SK-N-SH (cell line): ENCODE measurements at regions not wholly inside any gene's neighbourhood (a gene's known extent, or its start where the extent isn't known, plus 50 kb on each side); places are given as distances from the start of the nearest gene placed in this dataset.

Experiments
- CTCF ChIA-PET: fragments of 300-600, 350-600 bp; formaldehyde crosslinking; extraction: SDS; loops from one replicate; lab custom pipeline; 2021; lab: Yijun Ruan, JAX
- POLR2A ChIA-PET: fragments of 350-600 bp; sonication (Branson Sonifier 250); formaldehyde crosslinking; extraction: SDS; loops from one replicate; lab custom pipeline; 2020; ENCODE audit warnings: antibody characterized with exemption, inconsistent platforms; lab: Yijun Ruan, JAX
- DNase-seq: peaks from one replicate; pipeline ENCODE4 v3.0.0; 2012
- H2AFZ ChIP-seq: fragments of 200-600 bp; sonication (generic); 2 replicates; pipeline ENCODE4 v1.8.1; 2016; ENCODE audit warnings: antibody characterized with exemption, mild to moderate bottlenecking, low read depth
- H3F3A ChIP-seq: fragments of 200-600 bp; sonication (generic); replicated peaks from 2 replicates; pipeline ENCODE3; 2016; ENCODE audit warnings: antibody characterized with exemption, mild to moderate bottlenecking; ENCODE audit not compliant: insufficient read depth
- H3K27ac ChIP-seq, 2 experiments: fragments of 200-500 bp in 1 of 2; fragments of 200-600 bp in 1 of 2; sonication (Bioruptor generic) in 1 of 2; sonication (generic), shearing (Covaris generic) in 1 of 2; 2 replicates each; pipeline versions ENCODE4 v1.5.1 to v1.6.1; 2014 to 2016; ENCODE audit warnings: low read depth in 2 of 2, inconsistent platforms in 1 of 2, low read length in 1 of 2, mild to moderate bottlenecking in 1 of 2, mixed read lengths in 1 of 2
- H3K27me3 ChIP-seq: fragments of 200-600 bp; sonication (generic), shearing (Covaris generic); 2 replicates; pipeline ENCODE4 v1.6.1; 2016; ENCODE audit warnings: mixed run types; ENCODE audit not compliant: insufficient read depth
- H3K36me3 ChIP-seq, 2 experiments: fragments of 200-500 bp in 1 of 2; fragments of 200-600 bp in 1 of 2; sonication (Bioruptor generic) in 1 of 2; sonication (generic) in 1 of 2; replicated peaks in 1 of 2; 2 replicates each; pipeline versions ENCODE3 to v1.5.1; 2014 to 2016; ENCODE audit warnings: low read length in 1 of 2, mild to moderate bottlenecking in 1 of 2; ENCODE audit not compliant: insufficient read depth in 2 of 2, control insufficient read depth in 1 of 2
- H3K4me1 ChIP-seq, 2 experiments: fragments of 200-500 bp in 1 of 2; fragments of 200-600 bp in 1 of 2; sonication (Bioruptor generic) in 1 of 2; sonication (generic), shearing (Covaris generic) in 1 of 2; 2 replicates each; pipeline versions ENCODE4 v1.5.1 to v1.6.1; 2014 to 2016; ENCODE audit warnings: low read depth in 1 of 2, low read length in 1 of 2, mixed run types in 1 of 2; ENCODE audit not compliant: insufficient read depth in 2 of 2, control insufficient read depth in 1 of 2
- H3K4me2 ChIP-seq: fragments of 200-600 bp; sonication (generic), shearing (Covaris generic); 2 replicates; pipeline ENCODE4 v1.6.1; 2017; ENCODE audit warnings: mixed run types
- H3K4me3 ChIP-seq, 2 experiments: fragments of 200-500 bp in 1 of 2; fragments of 200-600 bp in 1 of 2; sonication (Bioruptor generic) in 1 of 2; sonication (generic), shearing (Covaris generic) in 1 of 2; 2 replicates each; pipeline versions ENCODE4 v1.5.1 to v1.8.1; 2014 to 2016; ENCODE audit warnings: low read depth in 2 of 2, inconsistent platforms in 1 of 2, low read length in 1 of 2, mild to moderate bottlenecking in 1 of 2, mixed read lengths in 1 of 2, moderate library complexity in 1 of 2
- H3K79me2 ChIP-seq: fragments of 200-600 bp; sonication (generic); 2 replicates; pipeline ENCODE4 v1.8.1; 2017; ENCODE audit warnings: mild to moderate bottlenecking; ENCODE audit not compliant: insufficient read depth
- H3K9ac ChIP-seq: fragments of 200-600 bp; sonication (generic); 2 replicates; pipeline ENCODE4 v1.6.1; 2017; ENCODE audit warnings: mixed run types
- H3K9me2 ChIP-seq: fragments of 200-600 bp; sonication (generic); 2 replicates; pipeline ENCODE4 v1.6.1; 2017; ENCODE audit warnings: mixed run types
- H3K9me3 ChIP-seq: fragments of 200-600 bp; sonication (generic); 2 replicates; pipeline ENCODE4 v1.6.1; 2017; ENCODE audit warnings: mixed run types, mild to moderate bottlenecking, moderate library complexity
- H4K20me1 ChIP-seq: fragments of 200-600 bp; sonication (generic); 2 replicates; pipeline ENCODE4 v1.6.1; 2017; ENCODE audit warnings: mild to moderate bottlenecking, mixed run types; ENCODE audit not compliant: insufficient read depth
- CHD2 ChIP-seq: fragments of 150-350 bp; IDR thresholded peaks from 2 replicates; pipeline ENCODE4 v1.6.1; 2018; ENCODE audit warnings: low read length; ENCODE audit not compliant: partially characterized antibody
- CTCF ChIP-seq: fragments of 200-600 bp; sonication (generic); IDR thresholded peaks from 2 replicates; pipeline ENCODE4 v1.6.1; 2017; ENCODE audit warnings: antibody characterized with exemption, mild to moderate bottlenecking, moderate library complexity
- FOSL2 ChIP-seq: IDR thresholded peaks from 2 replicates; pipeline ENCODE4 v1.4.0; 2012; ENCODE audit warnings: low read depth, mild to moderate bottlenecking, moderate library complexity, borderline replicate concordance
- FOXJ3 ChIP-seq: sonication (generic); formaldehyde crosslinking; IDR thresholded peaks from 2 replicates; pipeline ENCODE4 v1.5.1; 2020; ENCODE audit warnings: mild to moderate bottlenecking, missing genetic modification reagents
- JUND ChIP-seq: IDR thresholded peaks from 2 replicates; pipeline ENCODE4 v1.4.0; 2012
- RAD21 ChIP-seq: IDR thresholded peaks from 2 replicates; pipeline ENCODE4 v1.6.1; 2012; ENCODE audit warnings: mild to moderate bottlenecking, low read length
- RXRA ChIP-seq: IDR thresholded peaks from 2 replicates; pipeline ENCODE4 v1.4.0; 2012; ENCODE audit warnings: low read depth, mild to moderate bottlenecking, borderline replicate concordance
- TAF1 ChIP-seq: IDR thresholded peaks from 2 replicates; pipeline ENCODE4 v1.6.1; 2012; ENCODE audit warnings: low read depth, mild to moderate bottlenecking, low read length, moderate library complexity, borderline replicate concordance
- TEAD4 ChIP-seq: IDR thresholded peaks from 2 replicates; pipeline ENCODE4 v1.4.0; 2012; ENCODE audit warnings: mild to moderate bottlenecking, borderline replicate concordance; ENCODE audit not compliant: insufficient read depth
- ZBTB33 ChIP-seq: IDR thresholded peaks from 2 replicates; pipeline ENCODE4 v1.4.0; 2012; ENCODE audit warnings: low read depth, borderline replicate concordance
- WGBS: methylation state at CpG from one replicate; pipeline ENCODE4 v1.1.6; 2017; ENCODE audit warnings: low lambda C conversion rate; 5-methylcytosine and 5-hydroxymethylcytosine counted together

GRCh38 chr2:7819316-7819715 is 862.5 kb upstream of the ID2 start:
- Histone ChIP-seq H2AFZ (no peak overlapping the region), H3K9me2 (no peaks in the 10 kb centered on the region), H4K20me1 (no peaks in the 10 kb centered on the region), H3K27me3 (no peaks in the 10 kb centered on the region), H3K4me3 (no peak overlapping the region), H3K9me3 (no peaks in the 10 kb centered on the region), H3F3A (no peaks in the 10 kb centered on the region), H3K4me1 (no peaks in the 10 kb centered on the region), H3K36me3 (no peaks in the 10 kb centered on the region), H3K79me2 (no peaks in the 10 kb centered on the region), H3K27ac (no peak overlapping the region), H3K4me2 (no peak overlapping the region), H3K9ac (no peak overlapping the region)
- POLR2A ChIA-PET, result no interaction called here
- DNase-seq, result no peak
- TF ChIP-seq ZBTB33 (no peak), FOSL2 (peak; percentile 22; the same call in 1 of the 2 replicates)
- CTCF ChIA-PET, result interaction anchor here (1.0 to 1.3 kb wide), 2 partner anchors 11 to 212 kb away, joined by 3 to 4 read pairs; no protein-coding TSS in a partner anchor
- 75% methylated on average over 5 of the region's 5 CpGs for WGBS

- Histone ChIP-seq H4K20me1 (no peaks in the 10 kb centered on the region), H3K27ac (no peak overlapping the region), H2AFZ (no peak overlapping the region), H3K4me2 (no peak overlapping the region), H3K9me2 (no peaks in the 10 kb centered on the region), H3K4me1 (no peaks in the 10 kb centered on the region), H3K9me3 (no peaks in the 10 kb centered on the region), H3K36me3 (no peaks in the 10 kb centered on the region), H3F3A (no peaks in the 10 kb centered on the region), H3K9ac (no peak overlapping the region), H3K79me2 (no peaks in the 10 kb centered on the region), H3K4me3 (no peak overlapping the region), H3K27me3 (no peaks in the 10 kb centered on the region)
- TF ChIP-seq FOXJ3, result no peak
- no peak for TF ChIP-seq CTCF
- TF ChIP-seq JUND, result no peak
- no peak for TF ChIP-seq CHD2
- no peak for TF ChIP-seq RAD21
- no peak for TF ChIP-seq TEAD4
- TF ChIP-seq TAF1, result no peak
- TF ChIP-seq RXRA, result no peak
- POLR2A ChIA-PET, result no interaction called here
- CTCF ChIA-PET, result interaction anchor here (1.0 to 1.3 kb wide), 2 partner anchors 11 to 13 kb away, joined by 4 read pairs; no protein-coding TSS in a partner anchor
- DNase-seq, result no peak
- 76% methylated on average over 4 of the region's 4 CpGs for WGBS
Measured at GRCh38 chr2:7819850-7820249, 862.0 kb upstream of the ID2 start.
